Astrocyte (in vitro differentiated cells and primary cell): ENCODE measurements at regions not wholly inside any gene's neighbourhood (a gene's known extent, or its start where the extent isn't known, plus 50 kb on each side); places are given as distances from the start of the nearest gene placed in this dataset.

ENCODE experiments used
- CTCF ChIP-seq: IDR thresholded peaks from 2 replicates; pipeline ENCODE4 v1.5.1; 2011; ENCODE audit warnings: low read depth, mild to moderate bottlenecking, inconsistent platforms, low read length, moderate library complexity; ENCODE audit not compliant: insufficient read depth
- EZH2 ChIP-seq: IDR thresholded peaks from 2 replicates; pipeline ENCODE4 v1.6.1; 2012; ENCODE audit warnings: mild to moderate bottlenecking, low read length, inconsistent platforms; ENCODE audit not compliant: insufficient read depth

- TF ChIP-seq CTCF = no peak
- no peak for TF ChIP-seq EZH2
Measured at GRCh38 chr21:16124378-16125138, 394.8 kb downstream of the USP25 start.
